BE2C (cell line): ENCODE measurements at regions not wholly inside any gene's neighbourhood (a gene's known extent, or its start where the extent isn't known, plus 50 kb on each side); places are given as distances from the start of the nearest gene placed in this dataset.

ENCODE experiments used
- DNase-seq: peaks from one replicate; pipeline ENCODE4 v3.0.0-alpha.2; 2020
- H3K27me3 ChIP-seq: fragments of 250-450 bp; sonication (Bioruptor Pico); 2 replicates; pipeline ENCODE4 v1.5.1; 2020; ENCODE audit warnings: mild to moderate bottlenecking
- H3K36me3 ChIP-seq: fragments of 250-450 bp; sonication (Bioruptor Pico); 2 replicates; pipeline ENCODE4 v1.5.1; 2020; ENCODE audit warnings: mild to moderate bottlenecking
- H3K4me1 ChIP-seq: fragments of 250-450 bp; sonication (Bioruptor Pico); 2 replicates; pipeline ENCODE4 v1.5.1; 2020
- H3K4me3 ChIP-seq: 2 replicates; pipeline ENCODE4 v1.5.1; 2011; ENCODE audit warnings: low read depth, low read length
- H3K9me3 ChIP-seq: fragments of 250-450 bp; sonication (Bioruptor Pico); 2 replicates; pipeline ENCODE4 v1.5.1; 2020
- CTCF ChIP-seq: IDR thresholded peaks from 2 replicates; pipeline ENCODE4 v1.5.1; 2012; ENCODE audit warnings: mild to moderate bottlenecking, low read depth, low read length

DNA sequence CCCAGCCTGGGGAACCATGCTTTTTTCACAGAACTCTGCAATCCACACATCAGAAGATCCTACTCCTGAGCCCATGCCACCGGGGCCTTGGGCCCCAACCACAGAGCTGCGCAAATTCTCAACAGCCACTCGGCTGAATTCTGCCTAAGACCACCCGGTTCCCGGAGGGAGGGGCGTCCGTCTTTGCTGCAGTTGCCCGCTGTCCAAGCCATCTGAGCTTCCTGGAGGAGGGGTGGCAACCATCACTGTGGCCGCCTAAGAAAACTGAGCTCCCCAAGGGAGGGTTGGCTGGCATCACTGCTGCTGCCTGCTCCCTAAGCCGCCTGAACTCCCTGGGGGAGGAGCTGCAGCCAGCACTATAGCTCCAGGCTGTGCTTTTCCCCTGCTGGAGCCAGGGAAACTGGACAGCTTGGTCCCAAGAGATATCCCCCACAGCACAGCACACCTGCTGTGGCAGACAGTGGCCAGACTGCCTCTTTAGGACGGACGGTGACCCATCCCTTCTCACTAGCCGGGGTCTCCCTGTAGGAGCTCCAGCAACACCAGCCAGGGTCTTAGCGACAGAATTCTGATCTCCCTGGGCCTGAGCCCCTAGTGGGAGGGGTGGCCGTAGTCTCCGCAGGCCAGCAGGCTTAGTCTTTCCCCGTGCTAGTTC, 1411.6 kb upstream of the CDH2 start:
- peak; percentile 69 for DNase-seq
- H3K27me3 ChIP-seq, result no peaks in the 10 kb centered on the region
- H3K4me3 ChIP-seq, result no peak overlapping the region
- no peaks in the 10 kb centered on the region for H3K4me1 ChIP-seq
- TF ChIP-seq CTCF, result no peak
- no peaks in the 10 kb centered on the region for H3K9me3 ChIP-seq
- no peaks in the 10 kb centered on the region for H3K36me3 ChIP-seq

DNA sequence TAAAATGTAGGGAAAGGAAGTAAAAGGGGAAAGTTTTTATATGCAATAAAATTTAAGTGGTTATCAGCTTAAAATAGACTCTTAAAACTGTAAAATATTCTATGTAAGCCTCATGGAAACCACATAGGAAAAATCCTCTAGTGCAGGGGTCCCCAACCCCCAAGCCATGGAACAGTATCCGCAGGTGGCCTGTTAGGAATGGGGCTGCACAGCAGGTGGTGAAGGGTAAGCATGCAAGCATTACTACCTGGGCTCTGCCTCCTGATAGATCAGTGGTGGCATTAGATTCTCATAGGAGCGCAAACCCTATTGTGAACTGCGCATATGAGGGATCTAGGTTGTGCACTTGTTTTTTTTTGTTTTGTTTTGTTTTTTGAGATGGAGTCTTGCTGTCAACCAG, 1409.3 kb upstream of the CDH2 start:
- no peak for TF ChIP-seq CTCF
- H3K36me3 ChIP-seq, result no peaks in the 10 kb centered on the region
- no peak for DNase-seq
- H3K9me3 ChIP-seq, result no peaks in the 10 kb centered on the region
- H3K4me3 ChIP-seq, result no peak overlapping the region
- H3K4me1 ChIP-seq, result no peaks in the 10 kb centered on the region
- H3K27me3 ChIP-seq, result no peaks in the 10 kb centered on the region

DNA sequence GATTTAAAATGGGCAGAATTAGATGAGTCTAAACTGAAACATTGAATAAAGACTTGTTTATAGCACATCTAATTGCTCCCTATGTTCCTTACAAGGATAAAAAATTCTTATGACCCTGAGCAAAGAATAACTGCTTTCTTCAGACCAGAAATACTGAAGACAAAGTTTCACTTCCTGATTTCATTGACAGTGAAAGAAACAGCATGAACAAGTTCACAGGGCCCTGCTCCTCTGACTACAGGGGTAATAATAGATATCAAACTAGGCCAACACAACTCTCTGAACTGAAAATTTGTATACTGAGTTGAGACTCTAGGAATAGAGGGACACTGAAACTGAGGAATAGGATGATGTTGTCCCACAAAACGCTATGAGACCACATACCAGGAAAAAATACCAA, 1383.3 kb upstream of the CDH2 start:
- DNase-seq, result no peak
- Histone ChIP-seq H3K4me1 (no peaks in the 10 kb centered on the region), H3K36me3 (no peaks in the 10 kb centered on the region), H3K9me3 (no peaks in the 10 kb centered on the region), H3K27me3 (no peaks in the 10 kb centered on the region), H3K4me3 (no peak overlapping the region)
- no peak for TF ChIP-seq CTCF

- no peak for DNase-seq
- no peaks in the 10 kb centered on the region for H3K4me1 ChIP-seq
- H3K4me3 ChIP-seq, result no peak overlapping the region
- TF ChIP-seq CTCF, result no peak; the same call in 1 of the 2 replicates
- no peaks in the 10 kb centered on the region for H3K36me3 ChIP-seq
- no peaks in the 10 kb centered on the region for H3K27me3 ChIP-seq
- H3K9me3 ChIP-seq, result no peaks in the 10 kb centered on the region
Measured at GRCh38 chr18:29556070-29556469, 1379.1 kb upstream of the CDH2 start.

DNA sequence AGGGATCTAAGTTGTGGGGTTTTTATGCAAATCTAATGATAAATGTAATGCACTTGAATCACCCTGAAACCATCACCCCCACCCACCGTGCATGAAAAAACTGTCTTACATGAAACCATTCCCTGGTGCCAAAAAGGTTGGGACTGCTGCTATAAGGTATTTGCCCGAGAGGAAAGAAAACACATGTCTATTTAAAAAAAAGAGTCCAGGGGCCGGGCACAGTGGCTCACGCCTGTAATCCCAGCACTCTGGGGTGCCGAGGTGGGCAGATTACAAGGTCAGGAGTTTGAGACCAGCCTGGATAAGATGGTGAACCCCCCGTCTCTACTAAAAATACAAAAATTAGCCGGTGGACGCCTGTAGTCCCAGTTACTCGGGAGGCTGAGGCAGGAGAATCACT, 1372.8 kb upstream of the CDH2 start:
- Histone ChIP-seq H3K27me3 (no peaks in the 10 kb centered on the region), H3K36me3 (no peaks in the 10 kb centered on the region), H3K4me1 (no peaks in the 10 kb centered on the region), H3K9me3 (no peaks in the 10 kb centered on the region), H3K4me3 (no peak overlapping the region)
- no peak for DNase-seq
- no peak for TF ChIP-seq CTCF

GRCh38 chr18:29547626-29548025, 1370.7 kb upstream of the CDH2 start:
- no peaks in the 10 kb centered on the region for H3K4me1 ChIP-seq
- no peaks in the 10 kb centered on the region for H3K9me3 ChIP-seq
- H3K27me3 ChIP-seq, result no peaks in the 10 kb centered on the region
- no peaks in the 10 kb centered on the region for H3K36me3 ChIP-seq
- DNase-seq, result no peak
- TF ChIP-seq CTCF, result no peak
- no peak overlapping the region for H3K4me3 ChIP-seq
